HG03135 (cell line): ENCODE measurements at regions not wholly inside any gene's neighbourhood (a gene's known extent, or its start where the extent isn't known, plus 50 kb on each side); places are given as distances from the start of the nearest gene placed in this dataset.

Experiments used
- ATAC-seq: cut with Tn5 transposase; IDR thresholded peaks from one replicate; pipeline ENCODE4 v1.9.1; 2021; ENCODE audit warnings: mild to moderate bottlenecking, moderate library complexity; ENCODE audit not compliant: unreplicated experiment

DNA sequence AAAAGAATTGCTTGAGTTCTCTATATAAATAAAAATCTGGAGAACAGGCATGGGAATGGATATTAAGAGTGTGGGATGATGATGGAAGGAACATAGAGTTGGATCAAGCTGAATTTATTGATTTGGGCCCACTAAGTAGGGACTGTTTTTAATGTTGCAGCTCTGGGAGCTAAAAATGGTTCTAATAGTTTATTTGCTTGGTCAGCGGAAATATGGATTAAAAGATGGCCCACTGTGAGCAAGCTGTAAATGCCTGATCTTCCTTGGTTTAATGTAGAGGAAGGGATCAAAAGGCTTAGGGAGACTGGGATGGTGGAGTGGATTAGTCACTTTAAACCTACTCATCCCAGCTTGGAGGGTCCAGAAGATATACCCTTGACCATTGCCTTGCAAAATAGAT is 429.4 kb upstream of the NXPH2 start:
- ATAC-seq = no peak

DNA sequence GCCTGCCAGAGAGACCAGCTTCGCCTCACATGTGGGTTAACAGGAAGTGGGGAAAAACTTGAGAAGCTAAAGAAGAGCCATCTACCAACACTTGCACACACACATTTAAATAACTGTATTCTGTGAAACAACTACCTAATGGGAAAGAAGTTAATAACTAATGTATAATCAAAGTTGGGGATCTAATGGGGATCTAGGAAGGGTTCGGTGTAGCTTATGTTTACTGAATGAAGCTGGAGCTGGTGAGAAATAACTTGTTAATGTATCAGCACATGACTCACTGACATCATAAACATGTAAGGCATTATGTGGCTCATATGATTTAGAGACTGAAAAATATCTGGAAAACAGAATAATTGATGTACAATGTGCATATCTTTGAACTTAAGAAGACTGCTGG is 421.3 kb upstream of the NXPH2 start:
- no peak for ATAC-seq

DNA sequence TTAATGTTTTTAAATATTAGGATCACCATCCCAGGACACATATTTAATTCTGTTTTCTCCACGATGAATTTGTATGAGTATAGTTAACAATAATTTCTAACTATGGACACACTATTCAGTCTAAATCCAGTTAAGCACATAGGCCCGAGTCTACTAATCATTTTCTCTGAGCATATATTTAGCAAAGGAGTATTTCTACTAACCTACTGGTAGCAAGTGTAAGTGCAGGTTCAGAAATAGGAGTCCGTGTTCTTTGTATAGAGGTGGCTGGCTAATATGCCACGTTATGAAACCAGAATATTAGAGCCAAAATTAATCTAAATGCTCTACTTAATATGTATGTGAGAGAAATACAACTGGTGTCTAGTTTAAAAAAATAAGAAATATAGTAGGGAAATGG is 416.6 kb upstream of the NXPH2 start:
- no peak for ATAC-seq

DNA sequence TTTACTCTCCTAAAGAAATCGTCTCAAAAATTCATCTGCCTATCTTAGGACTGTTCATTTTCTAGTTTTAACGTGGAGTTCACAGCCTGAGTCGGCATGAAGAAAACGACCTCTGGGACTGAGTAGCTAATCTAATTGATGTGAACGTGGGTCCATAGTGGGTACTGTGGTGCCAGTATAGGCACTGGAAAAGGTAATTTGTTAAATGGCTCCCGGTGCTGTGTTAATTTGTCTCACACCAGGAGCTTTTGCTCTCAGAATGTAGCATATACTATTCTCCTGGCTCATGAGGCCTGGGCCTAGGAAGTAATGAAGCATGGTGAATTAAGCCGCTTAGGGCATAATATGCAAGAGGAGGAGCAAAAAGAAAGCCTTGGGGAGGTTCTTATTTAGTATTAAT is 414.4 kb upstream of the NXPH2 start:
- ATAC-seq = no peak

DNA sequence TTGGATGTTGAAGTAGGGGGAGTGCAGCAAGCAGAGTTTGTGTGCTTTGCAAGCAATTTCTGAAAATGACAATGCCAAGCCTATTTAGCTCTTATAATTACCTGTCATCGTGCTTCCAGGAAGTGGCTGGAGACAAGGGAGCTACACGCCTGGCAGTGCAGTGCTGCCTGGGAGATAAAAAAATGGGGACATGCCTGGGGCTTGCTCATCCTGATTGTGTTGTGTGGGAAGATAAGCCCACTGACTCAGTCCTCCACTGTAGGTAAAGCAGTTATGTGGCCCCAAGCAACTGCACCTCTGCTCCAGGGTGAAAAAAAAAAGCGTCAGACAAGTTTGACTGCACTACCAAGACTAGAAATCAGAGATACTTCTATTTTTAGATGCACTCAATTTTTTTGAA is 396.9 kb upstream of the NXPH2 start:
- no peak for ATAC-seq

DNA sequence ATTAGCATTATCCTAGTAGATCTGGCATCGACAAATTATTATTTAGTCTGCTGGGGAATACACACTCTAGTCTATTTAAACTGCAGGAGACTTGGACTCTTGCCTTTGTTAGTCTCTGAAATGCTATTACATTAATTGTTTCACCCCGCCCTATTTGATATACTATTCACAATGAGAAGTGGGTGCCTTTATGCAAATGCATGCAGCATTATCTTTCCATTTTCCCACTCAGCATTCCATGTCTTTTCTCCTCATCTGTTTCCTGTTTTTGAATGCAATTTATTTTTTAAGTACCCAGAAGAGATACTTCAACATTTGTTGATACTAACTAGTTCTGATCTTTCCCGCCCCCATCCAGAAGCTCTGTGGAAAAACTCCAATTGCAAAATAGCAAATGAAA is 395.3 kb upstream of the NXPH2 start:
- ATAC-seq = no peak

DNA sequence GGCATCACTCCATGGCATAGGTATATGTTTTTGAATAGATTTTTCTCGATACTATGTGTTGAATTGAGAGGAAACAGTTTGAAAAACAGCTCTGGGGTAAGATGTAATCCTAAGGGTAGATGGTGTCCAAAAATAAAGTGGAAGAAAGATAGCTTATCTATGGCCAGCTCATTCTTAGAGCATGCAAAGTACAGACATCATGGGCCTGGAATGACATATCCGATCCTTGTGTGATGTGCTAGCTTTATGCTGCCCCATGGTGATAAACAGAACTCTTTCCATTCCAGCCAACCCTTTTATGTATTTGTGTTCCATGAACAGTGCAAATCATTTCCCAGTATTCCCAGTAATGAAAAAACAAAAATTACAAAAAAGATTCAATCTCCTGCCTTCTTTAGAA is 390.2 kb upstream of the NXPH2 start:
- no peak for ATAC-seq

DNA sequence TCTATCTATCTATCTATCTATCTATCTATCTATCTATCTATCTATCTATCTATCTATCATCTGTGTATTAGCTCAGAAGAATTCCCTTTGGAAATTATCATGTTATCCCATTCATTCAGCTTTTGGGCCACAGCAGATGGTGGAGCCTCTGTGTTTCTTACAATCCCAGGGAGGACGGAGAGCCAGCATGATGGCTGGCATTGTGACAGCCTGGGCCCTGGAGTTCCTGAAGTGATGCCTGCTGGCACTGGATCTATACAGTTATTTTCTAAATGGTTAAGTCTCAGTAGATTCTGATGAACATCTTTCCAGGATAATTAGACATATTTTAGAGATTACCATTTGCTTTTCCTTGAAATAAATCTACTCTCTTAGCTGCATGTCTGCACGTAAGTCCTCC is 385.4 kb upstream of the NXPH2 start:
- no peak for ATAC-seq

DNA sequence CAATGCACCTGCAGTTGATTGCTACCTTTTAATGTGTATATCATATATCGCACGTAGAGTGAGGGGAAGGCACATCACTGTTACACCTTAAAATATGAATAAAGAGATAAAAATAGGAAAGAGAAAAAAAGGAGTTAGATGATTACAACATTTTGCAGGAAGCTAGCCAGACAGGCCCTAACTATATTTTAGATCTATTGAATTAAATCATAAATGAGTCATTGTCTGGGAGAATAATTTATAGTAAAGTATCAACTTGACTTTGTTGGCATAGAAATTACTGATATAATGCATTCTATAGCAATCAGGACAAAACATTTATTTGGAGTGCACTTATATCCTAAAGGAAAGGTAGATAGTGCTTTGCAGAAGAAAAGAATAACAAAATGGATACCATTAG is 384.9 kb upstream of the NXPH2 start:
- no peak for ATAC-seq

DNA sequence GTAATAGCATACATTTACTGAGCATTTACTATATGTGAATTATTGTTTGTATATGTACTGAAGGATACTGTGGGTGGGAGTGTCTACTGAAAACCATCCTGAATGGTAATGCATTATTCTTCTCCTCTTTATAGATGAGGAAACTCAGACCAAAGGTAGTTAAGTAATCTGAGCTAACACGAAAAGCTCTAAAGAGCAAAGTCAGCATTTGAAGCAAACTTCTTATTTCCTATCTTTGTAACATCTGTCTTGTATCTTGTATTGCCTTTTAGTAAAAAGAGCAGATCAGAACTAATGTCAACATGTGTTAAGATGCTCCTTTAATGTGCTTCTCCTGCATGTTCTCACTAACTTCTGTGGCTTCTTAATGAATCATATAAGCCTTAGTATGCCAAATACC is 382.8 kb upstream of the NXPH2 start:
- no peak for ATAC-seq

DNA sequence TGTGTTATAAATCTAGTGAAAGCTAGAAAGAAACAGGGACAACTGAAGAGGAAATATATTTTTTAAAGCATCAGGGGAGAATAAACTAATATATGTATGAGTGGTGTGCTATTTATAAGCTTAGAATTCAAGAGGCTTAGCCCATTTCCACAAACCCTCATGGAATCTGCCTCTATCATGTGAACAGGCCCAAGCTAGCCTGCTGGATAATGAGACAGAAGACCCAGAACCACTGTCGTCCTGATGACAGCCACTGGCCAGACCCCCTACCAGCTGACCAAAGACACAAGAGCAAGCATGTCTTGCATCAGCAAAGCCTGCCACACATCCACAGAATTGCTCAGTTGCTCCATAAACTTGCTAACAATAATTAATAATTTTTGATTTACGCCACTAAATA is 382.3 kb upstream of the NXPH2 start:
- ATAC-seq = no peak

DNA sequence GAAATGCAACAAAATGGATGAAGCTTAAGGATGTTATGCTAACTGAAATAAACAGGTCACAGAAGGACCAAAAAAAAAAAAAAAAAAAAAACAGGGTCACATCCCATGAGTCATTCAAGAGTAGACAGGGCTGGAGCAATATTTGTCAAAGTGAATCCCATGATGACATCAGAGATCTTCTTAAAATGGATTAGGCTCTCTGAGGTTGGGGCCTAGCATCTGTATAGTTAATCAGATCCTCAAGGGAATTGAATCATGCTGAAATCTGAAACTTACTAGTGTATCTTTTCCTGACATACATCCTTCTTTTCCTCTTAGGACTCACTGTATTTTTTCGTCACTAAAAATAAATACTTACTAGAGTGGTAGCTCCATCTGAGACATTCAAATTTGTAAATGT is 380.6 kb upstream of the NXPH2 start:
- no peak for ATAC-seq

DNA sequence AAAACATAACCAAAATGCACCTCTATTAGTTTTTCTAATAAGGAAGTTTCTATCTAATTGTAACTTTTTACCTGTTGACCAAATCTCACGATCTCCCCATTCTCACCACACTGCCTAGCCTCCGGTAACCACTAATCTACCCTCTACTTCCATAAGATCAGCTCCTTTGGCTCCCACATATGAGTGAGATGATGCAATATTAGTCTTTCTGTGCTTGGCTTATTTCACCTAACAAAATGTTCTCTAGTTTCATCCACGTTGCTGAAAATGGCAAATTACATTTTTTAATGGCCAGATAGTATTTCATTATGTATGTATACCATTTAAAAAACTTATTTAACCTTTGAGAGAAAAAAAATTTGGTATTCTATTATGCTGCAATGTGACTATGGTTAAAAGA is 379.0 kb upstream of the NXPH2 start:
- no peak for ATAC-seq

DNA sequence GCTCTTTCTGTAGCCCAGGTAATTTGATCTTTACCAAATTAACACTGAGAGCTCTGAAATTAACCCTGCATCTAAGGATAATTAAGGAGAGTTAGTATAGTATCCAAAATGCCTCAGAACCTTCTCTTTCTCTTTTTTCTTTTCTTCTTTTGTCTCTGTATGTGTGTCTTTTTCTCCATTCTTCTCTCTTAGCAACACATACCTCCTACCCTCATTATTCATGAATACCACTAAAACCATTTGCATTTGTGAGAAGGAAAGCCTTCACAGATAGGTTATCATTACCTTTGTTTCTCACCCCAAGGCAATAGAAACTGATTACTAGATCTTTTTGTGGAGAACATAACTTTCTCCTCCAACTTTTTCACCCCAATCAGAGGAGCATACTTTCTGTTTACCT is 376.5 kb upstream of the NXPH2 start:
- no peak for ATAC-seq

DNA sequence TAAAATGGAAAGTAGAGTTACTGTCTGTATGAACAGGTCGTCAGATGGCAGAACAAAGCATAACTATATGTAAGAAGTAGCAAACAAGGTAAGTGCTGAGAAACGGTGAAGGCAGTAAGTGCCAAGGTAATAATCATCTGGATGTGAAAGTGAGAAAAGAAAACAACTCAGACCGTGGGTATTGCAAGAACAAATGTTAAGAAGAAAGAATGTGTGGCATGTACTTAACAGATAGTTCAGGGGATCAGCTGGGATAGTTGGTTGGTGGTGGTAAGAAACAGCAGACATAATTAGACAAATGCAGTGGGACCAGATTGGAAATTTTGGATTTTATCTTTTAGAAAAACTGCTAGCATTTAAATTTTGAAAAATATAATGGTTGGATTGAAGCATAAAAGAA is 375.8 kb upstream of the NXPH2 start:
- ATAC-seq = no peak

DNA sequence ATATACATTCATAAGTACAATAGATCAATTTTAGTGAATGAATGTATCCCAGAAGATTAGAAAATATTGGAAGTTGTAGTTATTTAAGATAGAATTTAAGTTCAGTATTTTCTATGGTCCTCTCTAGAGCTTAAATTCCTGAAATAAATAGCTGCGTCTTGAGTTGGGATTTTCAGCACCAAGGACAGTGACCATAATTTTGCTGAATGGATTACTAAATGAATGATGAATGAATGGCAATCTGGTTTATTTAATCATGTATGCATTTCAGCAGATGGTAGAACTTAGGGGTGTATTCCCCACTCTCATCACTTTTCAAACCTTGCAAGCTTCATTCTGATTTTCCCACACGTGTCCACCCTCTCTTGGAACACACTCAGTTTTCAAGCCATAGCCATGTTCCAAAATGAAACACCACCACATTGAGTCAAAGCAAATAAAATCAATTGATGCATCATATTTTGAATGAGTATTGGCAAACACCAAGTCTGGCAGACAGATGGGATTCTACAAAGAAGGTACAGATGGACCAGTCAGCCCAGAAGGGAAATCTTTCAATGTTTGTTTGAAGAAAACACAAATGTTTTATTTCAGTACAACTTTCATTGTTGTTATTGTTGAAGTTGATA is 362.2 kb upstream of the NXPH2 start:
- ATAC-seq = no peak

DNA sequence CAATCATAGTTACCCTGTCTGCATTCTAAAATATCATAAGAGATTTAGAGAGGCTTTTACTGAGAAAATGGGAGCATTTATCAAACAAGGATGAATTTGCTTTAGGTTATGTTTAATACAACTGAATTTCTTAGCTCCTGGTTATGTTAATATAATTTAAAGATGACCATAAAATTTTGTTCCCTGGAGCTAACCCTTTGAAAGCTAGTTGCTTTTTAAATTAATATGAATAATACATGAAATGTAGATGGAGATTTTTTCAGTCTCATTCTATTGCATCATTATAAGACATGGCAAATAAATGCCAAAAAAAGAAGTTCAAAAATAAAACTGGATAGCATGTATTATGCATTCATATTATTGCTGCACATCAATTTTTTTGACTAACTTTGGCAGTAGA is 344.1 kb upstream of the NXPH2 start:
- ATAC-seq = no peak

DNA sequence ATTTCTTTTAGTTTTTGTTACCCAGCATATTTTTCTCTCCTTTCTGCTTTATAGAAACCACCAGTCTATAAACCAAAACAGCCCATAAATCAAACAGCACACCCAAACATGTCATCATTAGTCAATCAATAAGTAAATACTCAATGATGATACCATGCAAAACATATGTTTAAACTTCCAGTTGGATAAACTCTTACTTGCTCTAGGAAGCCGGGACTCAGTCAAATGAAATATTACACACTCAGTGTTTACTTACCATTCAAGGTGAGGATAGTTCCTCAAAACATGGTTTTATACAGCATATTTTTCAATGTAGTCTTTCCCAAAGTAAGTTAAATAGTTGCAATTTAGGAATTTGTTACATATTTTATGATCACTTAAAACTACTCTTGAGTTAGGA is 343.6 kb upstream of the NXPH2 start:
- ATAC-seq = no peak

DNA sequence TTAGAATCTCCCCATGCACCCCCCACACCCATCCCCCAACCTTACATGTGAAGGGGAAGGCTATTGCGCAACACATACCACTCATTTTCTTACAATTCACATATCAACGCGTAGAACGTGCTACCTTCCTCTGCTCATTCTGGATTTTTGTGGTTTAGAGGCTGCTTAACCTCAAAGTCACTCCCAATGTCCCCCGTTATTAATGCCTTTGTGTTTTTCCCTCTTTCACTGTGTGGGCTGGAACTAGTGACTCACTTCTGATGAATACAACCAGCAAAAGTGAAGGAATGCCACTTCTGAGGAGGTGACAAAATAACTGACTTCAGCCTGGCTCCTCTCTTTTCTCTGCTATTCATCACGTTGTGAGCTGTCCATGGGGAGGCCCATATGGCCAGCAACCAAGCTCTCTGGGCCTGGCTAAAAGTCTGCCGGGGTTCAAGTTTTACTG is 342.5 kb upstream of the NXPH2 start:
- ATAC-seq = no peak

DNA sequence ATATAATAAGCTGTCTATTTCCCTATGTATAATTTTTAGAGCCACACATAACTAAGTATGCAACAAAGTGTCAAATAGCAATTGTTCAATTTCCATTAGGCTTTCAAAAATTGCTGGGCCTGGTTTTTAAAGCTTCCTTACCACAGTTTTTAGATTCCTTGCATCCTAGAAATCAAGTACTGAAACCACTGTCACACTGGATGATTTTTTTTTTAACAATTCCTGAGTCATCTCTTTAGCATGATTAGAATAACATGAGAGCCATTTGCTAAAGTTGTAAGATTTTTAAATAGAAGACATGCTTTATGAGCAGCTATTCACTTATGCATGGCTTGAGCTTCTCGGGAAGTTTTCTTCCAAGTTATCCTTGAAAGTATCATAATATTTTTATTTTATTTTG is 319.5 kb upstream of the NXPH2 start:
- ATAC-seq = no peak

DNA sequence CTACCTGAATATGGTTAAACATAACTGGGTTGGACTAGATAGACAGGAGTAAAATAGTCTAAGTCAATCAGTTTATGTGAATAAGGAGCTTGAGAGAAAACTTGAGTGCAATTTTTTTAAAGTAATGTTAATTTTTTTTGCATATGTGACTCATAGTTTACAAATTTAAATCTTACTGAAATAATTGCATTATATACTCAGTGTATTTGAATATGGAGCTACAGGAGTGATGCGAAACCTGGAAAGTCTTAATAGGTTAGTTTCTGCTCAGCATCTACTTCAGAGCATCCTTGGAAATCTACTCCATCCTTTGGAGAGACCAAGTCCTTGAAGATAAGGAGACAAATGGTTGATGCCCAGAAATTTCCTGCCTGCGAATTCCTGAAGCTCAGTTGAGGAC is 318.8 kb upstream of the NXPH2 start:
- ATAC-seq = no peak

DNA sequence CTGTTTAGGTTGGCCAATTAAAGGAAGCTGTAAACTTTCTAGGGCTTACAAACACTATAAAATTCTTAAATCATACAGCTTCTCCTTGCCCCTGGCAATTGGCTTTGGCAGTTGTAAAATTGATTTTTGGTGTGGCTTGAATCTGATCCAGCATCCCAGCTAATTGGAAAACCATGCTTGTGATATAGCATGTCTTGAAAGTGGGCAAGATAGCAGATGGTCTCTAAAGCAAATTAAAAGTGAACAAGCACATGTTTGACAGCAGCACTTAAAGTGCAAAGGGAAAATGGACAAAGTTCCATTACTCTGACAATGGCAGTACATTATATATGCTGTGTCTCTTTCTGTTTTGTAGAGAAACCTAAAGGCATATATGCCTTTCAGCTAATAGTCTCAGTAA is 302.9 kb upstream of the NXPH2 start:
- ATAC-seq = no peak

DNA sequence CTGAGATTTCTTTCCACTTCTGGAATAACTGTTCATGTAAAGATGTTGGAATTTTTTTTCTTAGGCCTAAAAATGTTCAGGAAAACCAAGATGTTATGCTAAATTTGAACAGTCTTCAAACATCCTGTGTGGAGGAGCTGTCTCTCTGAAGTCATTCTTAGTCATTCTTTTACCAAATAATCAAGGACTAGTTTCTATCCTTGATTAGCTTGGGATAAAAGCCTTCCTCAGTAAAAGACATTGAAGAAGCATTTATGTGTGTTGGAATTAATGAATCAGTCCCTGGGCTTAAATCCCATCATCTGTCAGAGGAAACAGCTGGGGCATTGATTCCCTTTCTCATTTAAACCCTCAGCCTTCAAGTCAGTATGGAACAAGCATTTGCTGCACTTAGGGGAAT is 300.1 kb upstream of the NXPH2 start:
- no peak for ATAC-seq

DNA sequence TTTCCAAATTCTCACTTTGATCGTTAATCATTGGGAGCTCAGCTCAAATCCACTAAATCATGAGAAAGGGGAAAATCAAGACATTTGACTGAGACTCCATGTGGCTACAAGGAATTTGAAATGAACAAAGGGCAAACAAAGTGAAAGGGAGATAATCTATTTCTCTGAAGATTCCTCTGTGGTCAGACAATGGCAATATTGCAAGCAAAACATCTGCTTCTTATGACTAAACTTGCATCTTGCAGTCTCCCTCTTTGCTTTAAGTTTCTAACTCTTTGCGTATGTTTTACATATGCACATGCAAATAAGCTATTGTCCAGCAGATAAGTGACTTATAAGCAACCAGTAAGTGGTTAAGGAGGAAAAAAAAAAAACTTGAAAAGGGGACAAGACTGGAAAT is 299.1 kb upstream of the NXPH2 start:
- ATAC-seq = no peak
